Panc1 (cell line): ENCODE measurements at regions not wholly inside any gene's neighbourhood (a gene's known extent, or its start where the extent isn't known, plus 50 kb on each side); places are given as distances from the start of the nearest gene placed in this dataset.

Experiments used
- ATAC-seq: fragments of 200-7000 bp; cut with Tn5 transposase; 2 replicates; pipeline ENCODE4 v1.9.1; 2020; ENCODE audit warnings: mild to moderate bottlenecking, moderate library complexity
- BruUV-seq: library from RNA; stranded (reverse); fragments of 400-500 nt; replicated peaks from 2 replicates; lab custom pipeline; 2021; lab: Mats Ljungman, UMichigan
- CTCF ChIA-PET: fragments of 300-600 bp; sonication (Branson Sonifier 250); formaldehyde crosslinking; loops from one replicate; lab custom pipeline; 2022; ENCODE audit warnings: antibody characterized with exemption; lab: Charles Lee
- POLR2A ChIA-PET: fragments of 300-600 bp; sonication (Branson Sonifier 250); formaldehyde crosslinking; loops from one replicate; lab custom pipeline; 2022; ENCODE audit warnings: antibody characterized with exemption; lab: Charles Lee
- DNase-seq: peaks from one replicate; pipeline ENCODE4 v3.0.0-alpha.2; 2010; ENCODE audit warnings: low read depth, low spot score
- H3K27ac ChIP-seq: 2 replicates; pipeline ENCODE4 v1.5.1; 2011; ENCODE audit warnings: mild to moderate bottlenecking, low read length, inconsistent platforms
- H3K27me3 ChIP-seq: fragments of 200-500 bp; sonication (Bioruptor generic); 2 replicates; pipeline ENCODE4 v1.6.0; 2014; ENCODE audit warnings: low read length, inconsistent platforms; ENCODE audit not compliant: control insufficient read depth, insufficient read depth
- H3K36me3 ChIP-seq: fragments of 200-500 bp; sonication (Bioruptor generic); 2 replicates; pipeline ENCODE4 v1.5.1; 2014; ENCODE audit warnings: inconsistent platforms, mild to moderate bottlenecking, low read length, moderate library complexity; ENCODE audit not compliant: control insufficient read depth, insufficient read depth
- H3K4me1 ChIP-seq: 2 replicates; pipeline ENCODE4 v1.5.1; 2011; ENCODE audit warnings: inconsistent platforms, mild to moderate bottlenecking, low read length, moderate library complexity; ENCODE audit not compliant: control insufficient read depth, insufficient read depth
- H3K4me3 ChIP-seq, 2 experiments: 2 replicates each; pipeline ENCODE4 v1.5.1; 2011 to 2012; ENCODE audit warnings: low read depth in 2 of 2, low read length in 2 of 2, mild to moderate bottlenecking in 2 of 2, inconsistent platforms in 1 of 2, moderate library complexity in 1 of 2
- H3K9me3 ChIP-seq: fragments of 200-500 bp; sonication (Bioruptor generic); 2 replicates; pipeline ENCODE4 v1.5.1; 2014; ENCODE audit warnings: low read depth, mild to moderate bottlenecking, inconsistent platforms, low read length, moderate library complexity; ENCODE audit not compliant: control insufficient read depth, insufficient read depth
- POLR2AphosphoS5 ChIP-seq: IDR thresholded peaks from 2 replicates; pipeline ENCODE4 v1.6.1; 2012; ENCODE audit warnings: mild to moderate bottlenecking, low read depth, low read length, moderate library complexity
- SIN3A ChIP-seq: IDR thresholded peaks from 2 replicates; pipeline ENCODE4 v1.6.1; 2012; ENCODE audit warnings: low read depth, mild to moderate bottlenecking, low read length, moderate library complexity, borderline replicate concordance; ENCODE audit not compliant: insufficient read depth
- TCF7L2 ChIP-seq: IDR thresholded peaks from 2 replicates; pipeline ENCODE4 v1.6.1; 2011; ENCODE audit warnings: mild to moderate bottlenecking, low read depth, low read length, inconsistent platforms
- in situ Hi-C: cut with HindIII; loops from 2 replicates; pipeline ENCODE4 v1.10.0; 2016; ENCODE audit warnings: low sequenced_read_pairs, low pct_unique_long_range_greater_than_20kb
- intact Hi-C: fragments of 100-400 bp; cut with micrococcal nuclease; formaldehyde crosslinking; loops from one replicate; pipeline ENCODE4 v1.10.0; 2022; ENCODE audit not compliant: unreplicated experiment
- TF ChIP-seq, protein P1 (sequence below), 2 experiments: IDR thresholded peaks; 2 replicates each; pipeline ENCODE4 v1.6.1; 2011 to 2012; ENCODE audit warnings: low read depth in 2 of 2, control low read depth in 1 of 2, low read length in 1 of 2, mild to moderate bottlenecking in 1 of 2, moderate library complexity in 1 of 2; ENCODE audit not compliant: insufficient read depth in 1 of 2
- TF ChIP-seq, protein P2 (sequence below): fragments of 450-650 bp; IDR thresholded peaks from 2 replicates; pipeline ENCODE4 v1.5.1; 2017; ENCODE audit warnings: mild to moderate bottlenecking

DNA sequence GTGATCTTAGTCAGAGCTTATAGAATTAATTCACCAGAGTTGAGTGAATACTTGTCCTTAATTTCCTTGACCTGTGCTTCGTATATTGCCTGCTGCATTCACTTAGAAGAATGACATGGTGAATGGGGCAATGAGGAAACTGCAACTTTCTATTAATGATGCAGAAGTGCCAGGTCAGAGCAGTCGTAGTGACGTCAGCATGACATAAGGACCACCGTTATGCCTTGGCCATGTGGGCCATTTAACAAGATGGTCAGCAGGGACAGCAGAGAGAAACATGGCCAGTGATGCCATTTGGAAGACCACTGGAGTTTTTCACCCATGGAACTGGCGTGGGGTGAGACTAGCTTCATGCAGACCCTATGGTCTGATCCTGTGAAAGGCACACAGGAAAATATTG lies 1469.4 kb upstream of the TMEM132C start:
- in situ Hi-C loops = no loop called here
- CTCF ChIA-PET = no interaction called here

DNA sequence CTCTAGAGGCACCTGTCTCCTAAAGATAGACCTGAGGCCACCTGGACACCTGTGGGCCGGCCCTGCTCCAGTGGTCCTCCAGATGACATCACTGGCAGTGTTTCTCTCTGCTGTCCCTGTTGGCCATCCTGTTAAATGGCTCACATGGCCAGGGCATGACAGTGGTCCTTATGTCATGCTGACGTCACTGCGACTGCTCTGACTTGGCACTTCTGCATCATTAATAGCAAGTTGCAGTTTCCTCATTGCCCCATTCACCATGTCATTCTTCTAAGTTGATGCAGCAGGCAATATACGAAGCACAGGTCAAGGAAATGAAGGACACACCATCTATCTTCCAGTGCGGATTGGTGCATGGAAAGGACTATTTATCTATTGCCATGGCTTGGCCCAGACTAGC lies 1468.5 kb upstream of the TMEM132C start:
- H3K4me3 ChIP-seq = no peak overlapping the region
- no peak for ATAC-seq
- no peaks in the 10 kb centered on the region for H3K9me3 ChIP-seq
- H3K4me1 ChIP-seq = no peaks in the 10 kb centered on the region
- no peak for TF ChIP-seq SIN3A
- TF ChIP-seq POLR2AphosphoS5 = no peak
- TF ChIP-seq, protein P1, sequence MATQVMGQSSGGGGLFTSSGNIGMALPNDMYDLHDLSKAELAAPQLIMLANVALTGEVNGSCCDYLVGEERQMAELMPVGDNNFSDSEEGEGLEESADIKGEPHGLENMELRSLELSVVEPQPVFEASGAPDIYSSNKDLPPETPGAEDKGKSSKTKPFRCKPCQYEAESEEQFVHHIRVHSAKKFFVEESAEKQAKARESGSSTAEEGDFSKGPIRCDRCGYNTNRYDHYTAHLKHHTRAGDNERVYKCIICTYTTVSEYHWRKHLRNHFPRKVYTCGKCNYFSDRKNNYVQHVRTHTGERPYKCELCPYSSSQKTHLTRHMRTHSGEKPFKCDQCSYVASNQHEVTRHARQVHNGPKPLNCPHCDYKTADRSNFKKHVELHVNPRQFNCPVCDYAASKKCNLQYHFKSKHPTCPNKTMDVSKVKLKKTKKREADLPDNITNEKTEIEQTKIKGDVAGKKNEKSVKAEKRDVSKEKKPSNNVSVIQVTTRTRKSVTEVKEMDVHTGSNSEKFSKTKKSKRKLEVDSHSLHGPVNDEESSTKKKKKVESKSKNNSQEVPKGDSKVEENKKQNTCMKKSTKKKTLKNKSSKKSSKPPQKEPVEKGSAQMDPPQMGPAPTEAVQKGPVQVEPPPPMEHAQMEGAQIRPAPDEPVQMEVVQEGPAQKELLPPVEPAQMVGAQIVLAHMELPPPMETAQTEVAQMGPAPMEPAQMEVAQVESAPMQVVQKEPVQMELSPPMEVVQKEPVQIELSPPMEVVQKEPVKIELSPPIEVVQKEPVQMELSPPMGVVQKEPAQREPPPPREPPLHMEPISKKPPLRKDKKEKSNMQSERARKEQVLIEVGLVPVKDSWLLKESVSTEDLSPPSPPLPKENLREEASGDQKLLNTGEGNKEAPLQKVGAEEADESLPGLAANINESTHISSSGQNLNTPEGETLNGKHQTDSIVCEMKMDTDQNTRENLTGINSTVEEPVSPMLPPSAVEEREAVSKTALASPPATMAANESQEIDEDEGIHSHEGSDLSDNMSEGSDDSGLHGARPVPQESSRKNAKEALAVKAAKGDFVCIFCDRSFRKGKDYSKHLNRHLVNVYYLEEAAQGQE (IDR thresholded peaks at IDR 0.05; ENCODE audit: insufficient read depth in 1 of 2, low read depth in 2 of 2, low read length in 1 of 2) = no peak
- TF ChIP-seq, protein P2, sequence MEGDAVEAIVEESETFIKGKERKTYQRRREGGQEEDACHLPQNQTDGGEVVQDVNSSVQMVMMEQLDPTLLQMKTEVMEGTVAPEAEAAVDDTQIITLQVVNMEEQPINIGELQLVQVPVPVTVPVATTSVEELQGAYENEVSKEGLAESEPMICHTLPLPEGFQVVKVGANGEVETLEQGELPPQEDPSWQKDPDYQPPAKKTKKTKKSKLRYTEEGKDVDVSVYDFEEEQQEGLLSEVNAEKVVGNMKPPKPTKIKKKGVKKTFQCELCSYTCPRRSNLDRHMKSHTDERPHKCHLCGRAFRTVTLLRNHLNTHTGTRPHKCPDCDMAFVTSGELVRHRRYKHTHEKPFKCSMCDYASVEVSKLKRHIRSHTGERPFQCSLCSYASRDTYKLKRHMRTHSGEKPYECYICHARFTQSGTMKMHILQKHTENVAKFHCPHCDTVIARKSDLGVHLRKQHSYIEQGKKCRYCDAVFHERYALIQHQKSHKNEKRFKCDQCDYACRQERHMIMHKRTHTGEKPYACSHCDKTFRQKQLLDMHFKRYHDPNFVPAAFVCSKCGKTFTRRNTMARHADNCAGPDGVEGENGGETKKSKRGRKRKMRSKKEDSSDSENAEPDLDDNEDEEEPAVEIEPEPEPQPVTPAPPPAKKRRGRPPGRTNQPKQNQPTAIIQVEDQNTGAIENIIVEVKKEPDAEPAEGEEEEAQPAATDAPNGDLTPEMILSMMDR = no peak
- no peak for TF ChIP-seq TCF7L2
- H3K27ac ChIP-seq = no peak overlapping the region
- POLR2A ChIA-PET = no interaction called here
- CTCF ChIA-PET = no interaction called here
- DNase-seq = no peak
- H3K27me3 ChIP-seq = no peaks in the 10 kb centered on the region
- intact Hi-C loops (no loop called here), in situ Hi-C loops (no loop called here)
- no peaks in the 10 kb centered on the region for H3K36me3 ChIP-seq
- BruUV-seq = no TSS peak

More for the DNA sequence above, 1469.4 kb upstream of the TMEM132C start:
- no peak overlapping the region for H3K4me3 ChIP-seq
- H3K9me3 ChIP-seq = no peaks in the 10 kb centered on the region
- POLR2A ChIA-PET = no interaction called here
- no peaks in the 10 kb centered on the region for H3K27me3 ChIP-seq
- no peak for DNase-seq
- H3K36me3 ChIP-seq = no peaks in the 10 kb centered on the region
- no TSS peak for BruUV-seq
- intact Hi-C loops = no loop called here
- H3K27ac ChIP-seq = no peak overlapping the region
- no peak for TF ChIP-seq TCF7L2
- TF ChIP-seq SIN3A = no peak
- TF ChIP-seq POLR2AphosphoS5 = no peak
- TF ChIP-seq, protein P2 = no peak
- TF ChIP-seq, protein P1 (IDR thresholded peaks at IDR 0.05; ENCODE audit: insufficient read depth in 1 of 2, low read depth in 2 of 2, low read length in 1 of 2) = no peak
- ATAC-seq = no peak
- H3K4me1 ChIP-seq = no peaks in the 10 kb centered on the region
